A673 (cell line): ENCODE measurements at regions not wholly inside any gene's neighbourhood (a gene's known extent, or its start where the extent isn't known, plus 50 kb on each side); places are given as distances from the start of the nearest gene placed in this dataset.

Experiments
- BruUV-seq: library from RNA; stranded (reverse); fragments of 400-500 nt; replicated peaks from 2 replicates; lab custom pipeline; 2021; lab: Mats Ljungman, UMichigan
- CTCF ChIA-PET: fragments of 300-600 bp; sonication (Branson Sonifier 250); formaldehyde crosslinking; loops from one replicate; lab custom pipeline; 2022; ENCODE audit warnings: antibody characterized with exemption; lab: Charles Lee
- POLR2A ChIA-PET: fragments of 300-600 bp; sonication (Branson Sonifier 250); formaldehyde crosslinking; loops from one replicate; lab custom pipeline; 2022; ENCODE audit warnings: antibody characterized with exemption; ENCODE audit not compliant: low non-redundant PET; lab: Charles Lee
- DNase-seq: peaks from one replicate; pipeline ENCODE4 v3.0.0-alpha.2; 2015; ENCODE audit warnings: low spot score
- H3K27ac ChIP-seq: fragments of 200-600 bp; sonication (generic); 2 replicates; pipeline ENCODE4 v1.5.1; 2016; ENCODE audit warnings: mixed run types, low read depth, mild to moderate bottlenecking, mixed read lengths, antibody characterized with exemption, low read length; ENCODE audit not compliant: poor library complexity, severe bottlenecking
- H3K27me3 ChIP-seq: fragments of 200-600 bp; sonication (generic); replicated peaks from 2 replicates; pipeline ENCODE4 v1.6.1; 2017; ENCODE audit warnings: mixed run types, low read depth, mild to moderate bottlenecking, mixed read lengths, antibody characterized with exemption, low read length; ENCODE audit not compliant: insufficient read depth, poor library complexity
- H3K36me3 ChIP-seq: fragments of 200-600 bp; sonication (generic); 2 replicates; pipeline ENCODE4 v1.6.1; 2016; ENCODE audit warnings: mixed run types, mild to moderate bottlenecking, mixed read lengths, antibody characterized with exemption, low read length; ENCODE audit not compliant: insufficient read depth, poor library complexity, severe bottlenecking
- H3K4me1 ChIP-seq: fragments of 200-600 bp; sonication (generic); 2 replicates; pipeline ENCODE4 v1.6.1; 2017; ENCODE audit warnings: mixed run types, mild to moderate bottlenecking, mixed read lengths, antibody characterized with exemption, low read length; ENCODE audit not compliant: insufficient read depth, poor library complexity, severe bottlenecking
- H3K4me3 ChIP-seq: fragments of 200-600 bp; sonication (generic); 2 replicates; pipeline ENCODE4 v1.5.1; 2016; ENCODE audit warnings: low read depth, mixed run types, mild to moderate bottlenecking, mixed read lengths, low read length; ENCODE audit not compliant: poor library complexity, severe bottlenecking
- H3K9me3 ChIP-seq: fragments of 200-600 bp; sonication (generic); 2 replicates; pipeline ENCODE4 v1.6.1; 2016; ENCODE audit warnings: mixed run types, low read depth, mild to moderate bottlenecking, mixed read lengths, antibody characterized with exemption, low read length; ENCODE audit not compliant: poor library complexity, severe bottlenecking
- EZH2 ChIP-seq: fragments of 200-600 bp; sonication (generic); IDR thresholded peaks from 2 replicates; pipeline ENCODE4 v1.6.1; 2017; ENCODE audit warnings: borderline replicate concordance, low read depth, mild to moderate bottlenecking, mixed read lengths, antibody characterized with exemption, low read length; ENCODE audit not compliant: poor library complexity, severe bottlenecking
- intact Hi-C: fragments of 100-400 bp; cut with micrococcal nuclease; formaldehyde crosslinking; loops from one replicate; pipeline ENCODE4 v1.10.0; 2022; ENCODE audit not compliant: unreplicated experiment
- TF ChIP-seq, protein P1 (sequence below): fragments of 300-800, 200-600 bp; sonication (generic); conservative IDR thresholded peaks from 2 replicates; pipeline ENCODE4 v1.5.1; 2017; ENCODE audit warnings: low read depth, mild to moderate bottlenecking, antibody characterized with exemption, low read length, moderate library complexity, mixed read lengths

DNA sequence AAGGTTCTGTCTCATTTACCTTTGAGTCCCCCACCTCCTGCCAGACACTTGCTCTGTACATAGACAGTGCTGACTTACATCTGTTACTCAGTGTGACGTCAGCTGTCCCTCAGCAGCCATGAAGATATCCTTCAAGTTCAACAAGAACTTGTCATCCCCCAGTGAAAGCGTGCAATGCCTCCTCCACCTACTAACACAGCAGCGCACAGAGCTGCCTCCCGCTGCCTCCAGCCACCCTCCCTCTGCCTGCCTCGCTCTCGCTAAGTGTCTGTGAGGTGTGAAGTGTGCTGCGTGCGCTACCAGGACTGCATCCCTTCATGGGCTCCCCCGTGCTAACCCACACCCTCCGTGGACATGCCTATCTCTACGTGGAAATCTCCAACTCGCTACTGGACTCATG lies 621.4 kb downstream of the BRD1 start:
- ChIA-PET CTCF (no interaction called here), POLR2A (no interaction called here)
- TF ChIP-seq EZH2: no peak
- TF ChIP-seq, protein P1, sequence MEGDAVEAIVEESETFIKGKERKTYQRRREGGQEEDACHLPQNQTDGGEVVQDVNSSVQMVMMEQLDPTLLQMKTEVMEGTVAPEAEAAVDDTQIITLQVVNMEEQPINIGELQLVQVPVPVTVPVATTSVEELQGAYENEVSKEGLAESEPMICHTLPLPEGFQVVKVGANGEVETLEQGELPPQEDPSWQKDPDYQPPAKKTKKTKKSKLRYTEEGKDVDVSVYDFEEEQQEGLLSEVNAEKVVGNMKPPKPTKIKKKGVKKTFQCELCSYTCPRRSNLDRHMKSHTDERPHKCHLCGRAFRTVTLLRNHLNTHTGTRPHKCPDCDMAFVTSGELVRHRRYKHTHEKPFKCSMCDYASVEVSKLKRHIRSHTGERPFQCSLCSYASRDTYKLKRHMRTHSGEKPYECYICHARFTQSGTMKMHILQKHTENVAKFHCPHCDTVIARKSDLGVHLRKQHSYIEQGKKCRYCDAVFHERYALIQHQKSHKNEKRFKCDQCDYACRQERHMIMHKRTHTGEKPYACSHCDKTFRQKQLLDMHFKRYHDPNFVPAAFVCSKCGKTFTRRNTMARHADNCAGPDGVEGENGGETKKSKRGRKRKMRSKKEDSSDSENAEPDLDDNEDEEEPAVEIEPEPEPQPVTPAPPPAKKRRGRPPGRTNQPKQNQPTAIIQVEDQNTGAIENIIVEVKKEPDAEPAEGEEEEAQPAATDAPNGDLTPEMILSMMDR: no peak
- no TSS peak for BruUV-seq
- Histone ChIP-seq H3K9me3 (no peaks in the 10 kb centered on the region), H3K27ac (no peak overlapping the region), H3K36me3 (no peaks in the 10 kb centered on the region), H3K4me3 (no peak overlapping the region), H3K4me1 (peaks cover 24% of the 10 kb centered on the region), H3K27me3 (no peaks in the 10 kb centered on the region)
- intact Hi-C loops: no loop called here
- DNase-seq: no peak

GRCh38 chr22:49205483-49205800 lies 622.2 kb downstream of the BRD1 start:
- Histone ChIP-seq H3K4me1 (peaks cover 24% of the 10 kb centered on the region), H3K27ac (no peak overlapping the region), H3K36me3 (no peaks in the 10 kb centered on the region), H3K27me3 (no peaks in the 10 kb centered on the region), H3K4me3 (no peak overlapping the region), H3K9me3 (no peaks in the 10 kb centered on the region)
- ChIA-PET CTCF (no interaction called here), POLR2A (no interaction called here)
- intact Hi-C loops: no loop called here
- no TSS peak for BruUV-seq
- no peak for DNase-seq
- TF ChIP-seq, protein P1: no peak
- no peak for TF ChIP-seq EZH2

DNA sequence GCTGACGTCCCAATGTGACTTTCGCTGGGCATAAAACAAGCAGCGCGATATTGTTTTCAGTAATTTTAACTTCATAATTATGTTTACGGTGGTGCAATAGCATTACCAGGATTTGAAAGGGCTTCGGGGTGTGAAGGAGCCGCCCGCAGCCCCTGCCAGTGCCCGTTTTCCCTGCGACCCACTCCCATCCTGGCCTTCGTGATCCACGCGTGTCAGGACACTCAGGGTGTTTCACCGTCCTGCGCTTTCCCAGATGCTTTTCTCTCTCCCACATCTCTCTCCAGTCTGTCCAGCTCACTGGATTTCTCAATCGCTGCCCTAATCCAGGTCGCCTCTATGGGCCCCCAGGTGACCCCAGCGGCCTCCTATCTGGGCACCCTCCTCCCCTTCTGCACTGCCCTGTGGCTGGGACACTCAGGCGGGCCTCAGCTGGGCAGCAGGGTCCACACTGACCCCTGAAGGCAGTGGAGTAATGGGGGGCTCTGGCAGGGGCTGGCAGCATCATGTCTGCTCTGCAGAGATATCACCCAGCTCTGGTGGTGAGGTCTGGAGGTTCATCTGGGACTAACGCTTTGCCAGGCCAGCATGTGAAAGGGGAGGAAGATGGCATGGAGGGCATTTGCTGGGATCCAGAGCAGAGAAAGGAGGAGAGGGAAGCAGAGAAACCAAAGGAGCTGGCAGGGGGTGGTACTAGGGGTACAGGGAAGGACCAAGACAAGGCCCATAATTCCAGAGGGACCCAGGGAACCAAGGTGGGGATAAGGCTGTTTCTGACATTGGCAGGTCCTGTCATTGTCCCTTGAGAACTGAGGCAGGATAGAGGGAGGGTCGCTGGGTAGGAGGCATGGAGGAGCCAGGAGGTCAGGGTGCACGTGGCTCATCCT lies 622.8 kb downstream of the BRD1 start:
- intact Hi-C loops: no loop called here
- Histone ChIP-seq H3K4me3 (no peak overlapping the region), H3K9me3 (no peaks in the 10 kb centered on the region), H3K27me3 (no peaks in the 10 kb centered on the region), H3K27ac (no peak overlapping the region), H3K36me3 (no peaks in the 10 kb centered on the region), H3K4me1 (peaks cover 19% of the 10 kb centered on the region)
- ChIA-PET CTCF (no interaction called here), POLR2A (no interaction called here)
- BruUV-seq: no TSS peak
- TF ChIP-seq, protein P1: no peak
- no peak for TF ChIP-seq EZH2
- no peak for DNase-seq
